GM19372 (cell line): ENCODE measurements at regions not wholly inside any gene's neighbourhood (a gene's known extent, or its start where the extent isn't known, plus 50 kb on each side); places are given as distances from the start of the nearest gene placed in this dataset.

Source experiments
- ATAC-seq: cut with Tn5 transposase; IDR thresholded peaks from one replicate; pipeline ENCODE4 v1.9.1; 2021; ENCODE audit warnings: mild to moderate bottlenecking, low read depth, moderate library complexity; ENCODE audit not compliant: unreplicated experiment

DNA sequence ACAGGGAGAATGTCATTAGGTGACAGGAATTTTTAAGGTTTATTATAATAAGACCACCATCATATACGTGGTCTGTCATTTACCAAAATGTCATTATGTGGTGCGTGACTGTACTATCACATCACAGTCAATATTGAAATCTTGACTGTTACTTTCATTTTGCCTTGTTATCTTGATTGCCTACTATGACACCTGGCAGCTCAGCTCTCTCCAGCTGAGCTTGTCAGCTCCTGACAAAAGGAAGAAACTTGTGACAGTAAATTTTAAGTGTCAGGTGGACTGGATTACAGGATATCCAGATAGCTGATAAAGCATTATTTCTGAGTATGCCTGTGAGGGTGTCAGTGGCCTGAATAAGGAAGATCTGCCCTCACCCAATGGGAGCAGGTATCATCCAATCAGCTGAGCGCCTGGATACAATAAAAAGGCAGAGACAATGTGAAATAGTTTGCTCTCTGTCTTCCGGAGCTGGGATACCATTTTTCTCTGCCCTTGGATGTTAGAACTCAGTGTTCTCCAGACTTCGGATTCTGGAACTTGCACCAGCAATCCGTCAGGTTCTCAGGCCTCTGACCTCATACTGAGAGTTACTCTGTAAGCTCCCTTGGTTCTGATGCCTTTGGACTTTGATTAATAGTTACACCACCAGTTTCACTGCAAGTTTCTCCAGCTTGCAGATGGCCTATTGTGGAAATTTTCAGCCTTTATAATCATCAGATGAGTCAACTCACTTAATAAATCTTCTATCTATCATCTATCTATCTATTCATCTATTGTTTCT lies 1454.7 kb upstream of the IGFBP7 start:
- no peak for ATAC-seq

DNA sequence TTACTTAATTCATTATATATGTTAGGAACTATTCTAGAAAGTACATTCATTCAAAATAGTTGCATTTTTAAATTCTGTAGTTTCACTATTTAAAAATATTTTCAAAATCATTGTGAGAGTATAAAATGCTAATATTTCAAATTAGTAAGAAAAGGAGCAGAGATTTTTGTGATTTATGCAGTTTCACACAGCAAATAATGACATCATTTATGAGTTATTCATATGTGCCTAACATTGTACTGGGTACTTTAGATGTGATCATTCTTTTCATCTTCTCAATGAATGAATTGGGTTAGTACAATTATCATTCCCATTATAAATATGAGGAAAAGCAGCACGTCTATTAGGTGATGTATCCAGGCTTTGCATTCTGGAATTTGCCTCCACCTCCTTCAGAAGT lies 1451.0 kb upstream of the IGFBP7 start:
- no peak for ATAC-seq

DNA sequence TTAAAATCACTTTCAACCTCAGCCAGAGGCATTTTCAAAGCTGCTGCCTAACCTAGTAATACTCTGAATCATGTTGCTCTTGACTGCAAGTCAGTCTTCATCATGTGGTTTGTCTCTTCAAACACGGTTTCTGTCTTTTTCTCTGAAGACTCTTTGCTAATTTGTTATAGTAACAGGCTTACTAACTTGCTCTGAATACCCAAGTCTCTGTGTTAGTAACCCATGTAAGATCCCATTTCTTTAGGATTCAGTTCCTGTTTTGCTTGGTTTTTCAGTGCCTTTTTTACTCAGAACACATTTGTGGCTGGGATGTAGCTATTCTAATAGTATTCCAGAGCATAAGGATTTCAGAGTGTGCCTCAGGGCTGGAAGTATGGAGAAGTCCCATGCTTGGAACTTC lies 1450.6 kb upstream of the IGFBP7 start:
- ATAC-seq, result no peak

DNA sequence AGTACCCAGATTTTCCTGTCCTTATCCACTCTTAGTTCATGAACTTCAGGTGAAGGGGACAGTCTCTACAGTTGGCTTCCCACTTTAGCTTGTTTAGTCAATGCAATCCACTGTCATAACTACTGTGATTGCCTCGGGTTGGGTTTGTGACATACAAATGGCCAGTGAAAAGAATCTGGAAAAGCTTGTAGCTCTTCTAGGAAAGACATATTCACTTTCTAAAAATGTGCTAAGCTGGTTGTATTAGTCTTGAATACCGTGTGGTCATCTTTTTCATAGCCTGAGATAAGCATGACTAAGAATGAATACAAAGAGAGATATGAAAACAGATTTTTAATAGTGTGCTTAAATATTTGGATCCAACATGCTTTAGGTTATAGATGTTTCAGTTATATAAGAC lies 1443.5 kb upstream of the IGFBP7 start:
- ATAC-seq, result no peak

DNA sequence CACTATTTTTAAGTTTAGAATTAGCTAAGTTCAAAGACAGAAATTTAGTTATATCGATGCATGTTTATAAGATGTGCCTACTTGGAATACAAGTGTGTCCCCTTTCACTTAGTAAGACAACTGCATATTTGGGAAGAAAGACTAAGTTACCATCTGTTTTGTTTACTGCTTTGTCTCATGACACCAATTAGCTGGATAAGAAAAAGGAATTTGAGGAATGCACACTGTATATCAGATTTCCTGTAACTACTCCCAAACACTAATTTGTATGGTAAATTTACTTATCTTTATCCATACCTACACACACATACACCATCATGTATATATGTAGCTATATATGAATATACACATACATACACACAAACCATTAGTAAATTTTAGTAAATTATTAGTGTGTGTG lies 1442.8 kb upstream of the IGFBP7 start:
- no peak for ATAC-seq

DNA sequence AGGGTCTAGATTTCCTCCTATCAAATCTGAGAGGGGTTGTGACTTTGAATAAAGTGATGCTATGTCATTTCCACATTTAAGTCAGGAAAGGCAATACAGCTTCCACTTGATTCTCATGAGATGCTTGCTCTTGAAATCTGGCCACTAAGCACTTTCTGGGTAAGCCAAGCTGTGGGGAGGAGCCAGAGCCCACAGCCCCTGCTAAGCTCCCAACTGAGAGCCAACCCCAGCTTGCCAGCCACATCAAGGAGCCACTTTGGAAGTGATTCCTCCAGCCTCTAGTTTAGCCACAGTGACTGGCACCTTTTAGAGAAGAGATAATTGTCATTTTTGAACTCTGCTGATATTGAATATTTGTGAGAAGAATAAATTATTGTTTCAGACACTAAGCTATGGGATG lies 1441.5 kb upstream of the IGFBP7 start:
- no peak for ATAC-seq

DNA sequence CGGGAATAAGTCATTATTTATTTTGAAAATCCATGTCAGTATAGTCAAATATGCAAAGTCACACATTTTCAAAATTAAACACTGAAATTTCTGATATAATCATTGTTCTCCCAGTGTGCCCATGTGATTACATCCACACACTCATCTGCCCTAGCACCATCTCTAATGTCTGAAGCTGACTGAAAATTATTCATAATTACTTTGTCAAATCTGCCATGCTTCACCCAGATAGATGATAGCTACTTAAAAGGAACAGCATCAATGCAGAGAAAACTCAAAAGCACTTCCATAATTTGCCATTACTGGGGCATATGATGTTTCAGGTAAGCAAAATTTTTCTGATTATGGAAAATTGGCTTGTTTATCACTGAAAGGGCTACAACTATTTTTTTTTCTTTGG lies 1433.3 kb upstream of the IGFBP7 start:
- no peak for ATAC-seq

DNA sequence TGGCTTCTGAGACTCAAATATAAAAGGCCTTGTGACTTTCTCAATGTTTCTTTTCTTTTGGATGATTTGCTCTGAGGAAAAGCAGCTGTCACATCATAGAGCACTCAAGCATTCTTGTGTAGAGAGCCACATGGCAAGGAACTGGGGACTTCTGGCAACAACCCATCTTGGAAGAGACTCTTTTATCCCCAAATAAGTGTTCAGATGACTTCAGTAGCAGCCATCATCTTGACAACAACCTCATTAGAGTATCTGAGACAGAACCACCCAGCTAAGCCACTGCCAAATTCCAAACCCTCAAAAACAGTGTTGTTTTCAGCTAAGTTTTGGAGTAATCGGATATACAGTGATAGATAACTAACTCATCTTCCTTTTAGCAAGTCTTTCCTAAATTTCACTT lies 1431.7 kb upstream of the IGFBP7 start:
- no peak for ATAC-seq

DNA sequence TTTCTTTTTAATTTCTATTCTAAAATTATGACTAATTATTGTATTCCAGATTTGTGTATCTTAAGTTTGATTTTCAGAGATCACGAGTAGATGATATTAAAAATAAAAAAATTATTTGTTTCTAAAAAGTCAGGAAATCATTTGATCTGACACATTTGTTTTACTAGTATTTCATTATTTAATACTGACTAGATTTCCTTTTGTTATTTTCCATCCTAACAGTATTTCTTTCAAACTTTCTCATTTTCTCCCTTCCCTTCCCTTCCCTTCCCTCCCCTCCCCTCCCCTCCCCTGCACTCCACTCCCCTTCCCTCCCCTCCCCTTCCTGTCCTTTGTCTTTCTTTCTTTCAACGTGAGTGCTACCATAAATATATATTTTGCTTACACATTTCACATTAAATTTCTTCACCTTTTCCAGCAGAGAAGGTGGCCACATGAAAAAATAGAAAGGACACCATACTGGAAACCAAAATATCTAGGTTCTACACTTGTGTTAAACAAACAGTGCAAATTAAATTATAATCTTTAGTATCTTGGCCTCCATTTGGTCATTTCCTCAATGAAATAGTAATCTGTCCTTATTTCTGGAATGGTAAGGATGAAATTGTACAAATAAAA lies 1412.7 kb upstream of the IGFBP7 start:
- ATAC-seq, result no peak

DNA sequence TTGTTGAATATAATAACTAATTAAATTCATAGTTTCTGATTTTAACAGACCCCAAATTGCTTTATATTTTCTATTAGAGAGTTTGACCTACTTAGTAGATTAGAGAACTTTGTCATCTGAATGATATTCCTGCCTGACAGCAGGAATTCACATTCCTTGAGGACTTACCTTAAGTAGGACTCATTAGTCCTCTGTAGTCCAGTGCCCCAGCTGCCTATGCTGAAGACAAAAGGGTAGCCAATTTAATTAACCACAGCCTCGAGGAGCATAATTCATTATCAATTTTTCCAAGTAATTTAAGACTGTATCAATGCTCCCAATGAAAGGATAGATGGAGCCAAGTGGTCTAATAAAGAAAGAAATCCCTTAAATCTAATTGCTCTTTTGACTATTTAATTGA lies 1405.0 kb upstream of the IGFBP7 start:
- no peak for ATAC-seq

DNA sequence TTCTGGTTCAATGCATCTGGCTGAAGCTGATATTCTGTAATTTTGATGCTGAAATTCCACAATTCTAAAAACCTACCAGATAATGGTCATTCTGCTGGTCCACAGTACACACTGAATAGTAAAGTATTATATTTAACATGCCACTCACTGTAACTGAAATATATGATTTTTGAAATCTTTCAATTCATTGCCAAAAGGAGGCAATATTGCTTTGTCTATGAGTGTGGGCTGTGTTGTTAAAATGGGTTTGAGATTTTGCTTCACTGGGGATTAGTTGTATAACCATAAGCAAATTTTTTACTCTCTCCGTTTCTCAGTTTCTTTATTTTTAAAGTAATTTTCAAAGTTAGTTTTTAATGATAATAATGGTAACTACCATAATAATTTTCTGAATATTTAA lies 1404.1 kb upstream of the IGFBP7 start:
- no peak for ATAC-seq

DNA sequence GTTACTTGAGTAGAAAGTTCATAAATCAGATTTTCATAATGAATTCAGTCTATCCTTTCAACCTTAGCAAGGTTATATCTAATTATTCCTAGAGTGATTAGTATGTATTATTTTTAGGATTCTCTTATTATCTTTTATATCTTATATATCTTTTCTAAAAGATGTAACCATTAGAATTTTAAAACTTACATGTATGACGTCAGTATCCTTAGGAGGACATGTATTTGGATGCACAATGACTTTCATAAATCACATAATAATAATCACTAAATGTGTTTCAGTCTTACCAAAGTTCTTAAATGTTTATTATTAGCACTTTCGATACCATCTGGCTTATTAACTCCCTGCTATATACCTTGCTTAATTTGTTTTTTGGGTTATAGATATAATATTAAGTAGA lies 1400.5 kb upstream of the IGFBP7 start:
- ATAC-seq, result no peak

DNA sequence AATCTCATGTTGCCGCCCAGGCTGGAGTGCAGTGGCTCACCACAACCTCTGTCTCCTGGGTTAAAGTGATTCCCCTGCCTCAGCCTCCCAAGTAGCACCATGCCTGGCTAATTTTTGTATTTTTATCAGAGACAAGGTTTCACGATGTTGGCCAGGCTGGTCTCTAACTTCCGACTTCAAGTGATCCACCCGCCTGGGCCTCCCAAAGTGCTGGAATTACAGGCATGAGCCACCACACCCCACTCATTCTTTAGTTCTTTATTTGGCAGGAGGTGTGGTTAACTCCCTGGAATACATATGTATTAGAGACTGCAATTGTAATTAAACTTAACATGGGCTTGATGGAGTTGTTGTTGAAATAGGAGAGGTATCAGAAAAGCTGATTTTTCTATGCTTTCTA lies 1396.9 kb upstream of the IGFBP7 start:
- no peak for ATAC-seq

DNA sequence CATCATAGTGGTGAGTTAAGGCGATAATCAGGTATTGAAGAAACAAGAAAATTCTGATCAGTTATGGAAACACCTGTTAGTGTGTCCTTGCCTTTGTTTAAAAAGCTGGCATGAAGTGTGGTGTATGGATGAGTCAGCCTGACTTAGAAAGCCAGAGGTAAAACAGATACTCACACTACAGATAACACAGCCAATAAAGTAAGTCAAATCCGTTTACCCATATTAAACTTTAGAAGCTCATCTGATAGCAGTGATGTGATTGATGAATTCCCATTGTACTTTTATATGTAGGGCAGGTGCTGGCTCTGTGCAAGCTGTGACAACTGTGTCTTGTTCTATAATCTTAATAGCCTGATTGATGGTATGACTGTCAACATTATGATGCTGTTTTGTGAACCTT lies 1392.7 kb upstream of the IGFBP7 start:
- ATAC-seq, result no peak

DNA sequence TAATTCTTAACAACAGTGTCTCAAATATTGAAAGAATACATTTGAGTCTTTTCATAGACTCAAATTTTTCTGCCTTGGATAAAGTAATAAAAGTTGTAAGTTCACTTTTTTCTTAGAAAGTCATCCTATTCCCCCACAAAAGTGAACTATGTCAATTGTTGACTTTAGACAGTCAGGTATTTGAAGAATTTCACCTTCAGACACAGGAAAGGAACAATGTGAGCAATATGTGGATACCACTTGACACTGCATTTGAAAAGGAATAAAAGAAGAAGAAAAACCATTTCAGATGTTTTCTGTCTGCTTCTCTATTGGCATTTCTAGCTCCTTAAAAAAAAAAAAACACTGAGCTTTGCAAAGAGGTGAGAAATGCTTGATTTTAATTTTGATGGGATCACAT lies 1389.0 kb upstream of the IGFBP7 start:
- ATAC-seq, result no peak

DNA sequence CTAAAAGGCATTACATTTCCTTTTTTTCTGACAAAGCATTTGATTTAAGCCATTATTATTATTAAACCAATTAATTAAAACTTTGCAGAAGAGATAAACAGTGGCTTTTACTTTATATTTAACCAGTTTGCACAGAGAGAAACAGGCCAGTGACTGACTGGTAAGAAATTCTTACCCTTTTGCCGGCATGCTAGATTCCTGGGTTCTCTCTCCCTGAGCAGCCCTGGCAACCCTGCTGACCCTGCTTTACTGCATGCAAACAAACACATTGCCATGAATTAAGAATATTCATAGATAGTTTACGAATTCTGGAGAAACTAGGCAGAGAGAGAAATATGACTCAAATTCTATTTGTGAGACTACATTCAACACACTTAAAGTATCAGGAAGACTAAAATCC lies 1381.4 kb upstream of the IGFBP7 start:
- ATAC-seq, result no peak

DNA sequence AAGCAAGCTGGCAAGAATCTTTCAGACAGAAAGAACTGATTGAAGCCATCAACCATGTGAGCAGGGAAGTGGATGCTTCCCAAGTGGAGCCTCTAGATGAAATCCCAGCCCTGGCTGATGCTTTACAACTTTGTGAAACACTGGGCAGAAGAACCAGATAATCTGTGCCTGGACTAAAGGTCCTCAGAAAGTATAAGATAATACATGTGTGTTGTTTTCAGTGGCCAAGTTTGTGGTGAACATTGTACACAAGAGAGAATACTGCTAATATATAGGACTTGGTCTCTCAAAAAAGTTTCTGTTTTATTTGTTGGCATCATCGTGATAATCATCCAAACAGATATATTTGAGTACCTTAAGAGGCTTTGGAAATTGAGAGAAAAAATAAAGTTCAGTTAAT lies 1367.8 kb upstream of the IGFBP7 start:
- no peak for ATAC-seq

DNA sequence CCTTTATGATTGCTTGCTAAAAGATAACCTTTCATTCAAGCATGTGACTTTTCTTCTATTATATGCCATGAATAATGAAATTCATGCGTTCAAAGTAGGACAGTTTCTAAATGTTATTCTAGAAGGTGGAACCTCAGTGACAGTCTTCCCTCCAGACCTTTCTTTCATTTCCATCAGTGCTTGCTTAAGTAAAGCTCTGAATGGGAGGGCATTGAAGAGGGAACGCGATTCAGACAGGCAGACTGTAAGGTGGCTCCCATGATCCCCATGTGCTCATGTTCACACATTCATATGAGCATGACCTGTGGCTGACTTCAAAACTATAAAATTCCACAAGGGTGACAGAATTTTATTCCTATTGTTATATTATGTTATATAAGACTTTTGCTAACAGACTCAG lies 1367.3 kb upstream of the IGFBP7 start:
- ATAC-seq, result no peak

DNA sequence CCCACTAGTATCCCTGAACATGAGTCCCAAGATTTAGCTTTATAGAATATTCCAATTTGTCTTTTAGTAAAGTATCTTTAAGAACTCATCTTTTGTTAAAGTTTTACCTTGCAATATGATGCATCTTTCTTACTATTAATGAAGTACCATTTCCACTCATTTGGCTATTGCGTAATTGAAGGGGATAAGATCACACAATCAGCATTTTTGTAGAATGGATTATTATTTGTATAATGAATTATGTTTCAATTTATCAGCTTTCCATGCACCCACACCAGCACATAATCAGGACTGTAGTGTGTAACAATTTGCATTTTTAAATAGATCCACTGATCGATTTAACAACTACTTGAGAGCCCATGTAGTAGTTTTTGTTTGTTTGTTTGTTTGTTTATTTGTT lies 1364.9 kb upstream of the IGFBP7 start:
- no peak for ATAC-seq

DNA sequence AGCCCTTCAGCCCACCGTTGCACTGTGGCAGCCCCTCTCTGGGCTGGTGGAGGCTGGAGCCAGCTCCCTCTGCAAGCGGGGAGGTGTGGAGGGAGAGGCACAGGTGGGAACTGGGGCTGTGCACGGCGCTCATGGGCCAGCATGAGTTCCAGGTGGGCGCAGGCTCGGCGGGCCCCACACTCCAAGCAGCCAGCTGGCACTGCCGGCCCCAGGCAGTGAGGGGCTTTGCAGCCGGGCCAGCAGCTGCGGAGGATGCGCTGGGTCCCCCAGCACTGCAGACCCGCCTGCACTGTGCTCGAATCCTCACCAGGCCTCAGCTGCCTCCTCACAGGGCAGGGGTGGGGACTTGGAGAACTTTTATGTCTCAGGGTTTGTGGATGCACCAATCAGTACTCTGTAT lies 1354.8 kb upstream of the IGFBP7 start:
- ATAC-seq, result no peak

DNA sequence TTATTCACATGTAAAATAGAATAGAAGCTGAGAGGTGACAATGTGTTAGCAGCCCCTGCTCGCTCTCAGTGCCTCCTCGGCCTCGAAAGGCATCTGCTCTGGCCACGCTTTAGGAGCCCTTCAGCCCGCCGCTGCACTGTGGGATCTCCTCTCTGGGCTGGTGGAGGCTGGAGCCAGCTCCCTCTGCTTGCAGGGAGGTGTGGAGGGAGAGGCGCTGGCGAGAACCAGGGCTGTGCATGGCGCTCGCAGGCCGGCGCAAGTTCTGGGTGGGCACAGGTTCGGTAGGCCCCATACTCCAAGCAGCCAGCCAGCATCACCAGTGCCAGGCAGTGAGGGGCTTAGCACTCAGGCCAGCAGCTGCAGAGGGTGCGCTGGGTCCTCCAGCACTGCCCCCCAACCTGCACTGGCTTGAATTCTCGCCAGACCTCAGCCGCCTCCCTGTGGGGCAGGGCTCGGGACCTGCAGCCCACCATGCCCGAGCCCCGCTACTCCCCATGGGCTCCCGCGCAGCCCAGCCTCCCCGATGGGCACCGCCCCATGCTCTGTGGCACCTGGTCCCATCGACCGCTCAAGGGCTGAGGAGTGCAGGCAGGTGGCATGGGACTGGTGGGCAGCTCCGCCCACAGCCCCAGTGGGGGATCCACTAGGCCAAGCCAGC lies 1346.7 kb upstream of the IGFBP7 start:
- no peak for ATAC-seq

DNA sequence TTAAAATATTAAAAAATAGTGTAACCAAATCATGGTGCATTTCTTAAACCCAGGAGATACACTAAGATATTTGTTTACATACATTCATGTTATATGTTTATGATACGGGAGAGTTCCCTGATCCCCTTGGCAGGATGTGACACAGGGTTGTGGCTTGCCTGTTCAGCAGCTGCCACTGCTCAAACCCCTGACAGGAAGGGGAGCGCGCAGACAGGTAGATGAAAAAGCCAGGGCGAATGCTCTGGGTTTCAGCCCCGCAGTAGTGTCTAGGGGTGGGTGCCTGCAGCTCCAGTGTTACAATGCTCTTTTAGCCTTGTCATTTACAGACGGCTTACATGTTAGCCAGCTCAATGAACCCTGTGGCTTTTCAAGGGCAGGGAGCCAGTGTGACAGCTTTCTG lies 1343.8 kb upstream of the IGFBP7 start:
- ATAC-seq, result no peak
